LNCAP (cell line): ENCODE measurements at regions not wholly inside any gene's neighbourhood (a gene's known extent, or its start where the extent isn't known, plus 50 kb on each side); places are given as distances from the start of the nearest gene placed in this dataset.

Source experiments
- CTCF ChIP-seq: fragments of 450-650 bp; IDR thresholded peaks from 2 replicates; pipeline ENCODE4 v1.5.1; 2017; ENCODE audit warnings: mild to moderate bottlenecking

GRCh38 chr11:95500466-95500865 is 269.5 kb upstream of the SESN3 start:
- no peak for TF ChIP-seq CTCF

GRCh38 chr11:95499516-95500135 is 268.6 kb upstream of the SESN3 start:
- no peak for TF ChIP-seq CTCF

GRCh38 chr11:95498722-95499425 is 267.9 kb upstream of the SESN3 start:
- TF ChIP-seq CTCF, result no peak

GRCh38 chr11:95496901-95497300 is 265.9 kb upstream of the SESN3 start:
- TF ChIP-seq CTCF, result no peak

- no peak for TF ChIP-seq CTCF
Observed at GRCh38 chr11:95495706-95496105, 264.7 kb upstream of the SESN3 start.

- TF ChIP-seq CTCF, result no peak
Observed at GRCh38 chr11:95494856-95495255, 263.9 kb upstream of the SESN3 start.

- no peak for TF ChIP-seq CTCF
Observed at GRCh38 chr11:95494167-95494566, 263.2 kb upstream of the SESN3 start.
